GM12801 (cell line): ENCODE measurements at regions not wholly inside any gene's neighbourhood (a gene's known extent, or its start where the extent isn't known, plus 50 kb on each side); places are given as distances from the start of the nearest gene placed in this dataset.

ENCODE experiments used
- CTCF ChIP-seq: IDR thresholded peaks from one replicate; pipeline ENCODE4 v1.5.1; 2011; ENCODE audit warnings: control low read depth; ENCODE audit not compliant: insufficient read length; ENCODE audit errors: extremely low read depth

- no peak for TF ChIP-seq CTCF
Measured at GRCh38 chr2:136204971-136205370, 87.0 kb upstream of the CXCR4 start.

GRCh38 chr2:136195226-136195625, 77.3 kb upstream of the CXCR4 start:
- TF ChIP-seq CTCF, result no peak

- TF ChIP-seq CTCF, result no peak
Measured at GRCh38 chr2:136191041-136191440, 73.1 kb upstream of the CXCR4 start.

- no peak for TF ChIP-seq CTCF
Measured at GRCh38 chr2:136189221-136189782, 71.4 kb upstream of the CXCR4 start.

GRCh38 chr2:136188086-136188485, 70.1 kb upstream of the CXCR4 start:
- TF ChIP-seq CTCF, result no peak

- no peak for TF ChIP-seq CTCF
Measured at GRCh38 chr2:136185981-136186776, 68.2 kb upstream of the CXCR4 start.

GRCh38 chr2:136183097-136183496, 65.1 kb upstream of the CXCR4 start:
- TF ChIP-seq CTCF, result no peak
